ENCODE measurements at regions not wholly inside any gene's neighbourhood (a gene's known extent, or its start where the extent isn't known, plus 50 kb on each side); places are given as distances from the start of the nearest gene placed in this dataset.
A peak's percentile ranks its signal among the peaks of the same experiment; 100 is the strongest.

DNA sequence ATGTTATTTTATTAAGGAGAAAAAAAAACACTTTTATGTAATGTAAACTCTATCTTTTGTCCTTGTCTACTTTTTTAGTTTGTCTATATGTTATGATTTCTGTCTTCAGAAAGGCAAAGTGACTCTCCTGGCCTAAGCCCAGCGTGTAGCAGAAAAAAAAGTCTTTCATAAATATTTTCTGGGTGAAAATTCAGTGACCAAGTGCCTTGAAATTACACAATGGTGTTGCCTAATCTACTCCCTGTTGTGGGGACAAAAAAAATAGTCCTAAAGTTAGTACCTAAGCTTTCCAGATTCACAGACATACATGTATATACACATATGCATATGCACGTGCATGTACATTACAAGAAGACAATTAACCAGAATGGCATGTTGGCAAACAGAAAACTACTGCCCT, 1257.8 kb upstream of the SORCS1 start:
- no peaks in the 10 kb centered on the region for H3K36me3 ChIP-seq (ENCODE audit: control insufficient read depth, insufficient read depth, low read length, severe bottlenecking)
- DNase-seq (ENCODE audit: low read depth): peak; percentile 51
- peak overlapping the region; percentile 46 for H3K4me3 ChIP-seq (ENCODE audit: low read length)
- peaks cover 56% of the 10 kb centered on the region for H3K4me1 ChIP-seq (ENCODE audit: control insufficient read depth, insufficient read depth, low read length)
- peak overlapping the region; percentile 7 for H3K9ac ChIP-seq (ENCODE audit: low read length)
- H3K9me3 ChIP-seq (ENCODE audit: control insufficient read depth, low read length): no peaks in the 10 kb centered on the region
- no peaks in the 10 kb centered on the region for H3K27me3 ChIP-seq (replicated peaks; ENCODE audit: control insufficient read depth, insufficient read depth, low read length)

DNA sequence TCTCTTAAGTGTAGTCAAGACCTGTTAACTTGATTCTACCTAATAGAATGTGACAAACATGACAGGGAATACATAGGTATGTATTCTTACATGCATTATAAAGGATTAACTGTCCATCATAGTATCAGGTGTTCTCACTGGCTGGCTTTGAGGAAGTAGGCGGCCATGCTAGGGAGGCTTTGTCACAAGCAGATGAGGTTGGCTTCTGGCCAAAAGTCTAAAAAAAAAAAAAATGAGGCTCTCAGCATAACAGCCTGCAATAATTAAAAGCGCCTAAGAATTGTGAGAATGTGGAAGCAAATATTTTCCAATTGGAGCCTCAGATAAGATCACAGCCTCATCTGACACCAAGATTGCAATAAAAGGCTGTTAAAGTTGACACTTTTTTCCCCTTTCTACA, 1256.8 kb upstream of the SORCS1 start:
- no peak for DNase-seq (ENCODE audit: low read depth)

DNA sequence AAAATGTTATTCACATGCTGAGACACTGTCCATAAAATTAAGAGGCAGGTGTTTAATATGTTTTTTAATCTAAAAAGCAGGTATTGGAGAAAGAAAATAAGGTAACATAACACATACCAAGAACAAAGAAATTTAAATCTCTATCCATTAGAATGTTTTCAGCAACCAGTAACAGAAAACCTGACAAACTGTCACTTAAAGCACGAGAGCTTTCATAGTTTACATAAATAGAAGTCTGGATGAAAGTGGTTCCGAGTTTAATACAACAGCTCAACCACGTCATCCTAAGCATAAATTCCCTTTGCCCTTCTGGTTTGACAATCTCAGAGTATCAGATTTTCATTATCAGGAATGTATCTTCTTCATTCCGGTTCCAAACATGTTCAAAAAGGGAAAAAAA, 1249.4 kb upstream of the SORCS1 start:
- no peaks in the 10 kb centered on the region for H3K9me3 ChIP-seq (ENCODE audit: control insufficient read depth, low read length)

More for the DNA sequence above, 1256.8 kb upstream of the SORCS1 start:
- H3K27me3 ChIP-seq (replicated peaks; ENCODE audit: control insufficient read depth, insufficient read depth, low read length): no peaks in the 10 kb centered on the region
- H3K9me3 ChIP-seq (ENCODE audit: control insufficient read depth, low read length): no peaks in the 10 kb centered on the region
- peak overlapping the region; percentile 30 for H3K9ac ChIP-seq (ENCODE audit: low read length)
- H3K4me3 ChIP-seq (ENCODE audit: low read length): no peak overlapping the region
- H3K4me1 ChIP-seq (ENCODE audit: control insufficient read depth, insufficient read depth, low read length): peaks cover 55% of the 10 kb centered on the region
- H3K36me3 ChIP-seq (ENCODE audit: control insufficient read depth, insufficient read depth, low read length, severe bottlenecking): no peaks in the 10 kb centered on the region

DNA sequence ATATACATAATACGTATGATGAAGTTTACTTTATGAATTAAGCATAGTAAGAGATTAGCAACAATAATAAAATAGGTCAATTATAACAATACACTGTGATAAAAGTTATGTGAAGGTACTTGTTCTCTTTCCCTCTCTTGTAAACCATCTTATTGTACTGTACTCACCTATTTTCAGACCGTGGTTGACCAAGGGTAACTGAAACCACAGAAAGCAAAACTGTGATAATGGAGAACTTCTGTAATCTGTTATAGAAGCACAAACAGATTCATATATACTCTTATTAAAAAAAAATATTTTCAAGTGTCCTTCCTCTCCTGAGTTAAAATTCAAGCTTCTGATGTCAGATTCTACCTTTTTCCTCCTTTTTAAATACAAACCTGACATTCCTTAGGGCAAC, 1247.8 kb upstream of the SORCS1 start:
- peaks cover 6% of the 10 kb centered on the region for H3K4me1 ChIP-seq (ENCODE audit: control insufficient read depth, insufficient read depth, low read length)
- no peak for DNase-seq (ENCODE audit: low read depth)
- no peaks in the 10 kb centered on the region for H3K36me3 ChIP-seq (ENCODE audit: control insufficient read depth, insufficient read depth, low read length, severe bottlenecking)
- no peaks in the 10 kb centered on the region for H3K27me3 ChIP-seq (replicated peaks; ENCODE audit: control insufficient read depth, insufficient read depth, low read length)
- H3K9me3 ChIP-seq (ENCODE audit: control insufficient read depth, low read length): no peaks in the 10 kb centered on the region
- no peak overlapping the region for H3K9ac ChIP-seq (ENCODE audit: low read length)
- no peak overlapping the region for H3K4me3 ChIP-seq (ENCODE audit: low read length)

More for the DNA sequence above, 1249.4 kb upstream of the SORCS1 start:
- Histone ChIP-seq H3K9ac (ENCODE audit: low read length) (no peak overlapping the region), H3K4me1 (ENCODE audit: control insufficient read depth, insufficient read depth, low read length) (peaks cover 6% of the 10 kb centered on the region), H3K27me3 (replicated peaks; ENCODE audit: control insufficient read depth, insufficient read depth, low read length) (no peaks in the 10 kb centered on the region), H3K4me3 (ENCODE audit: low read length) (no peak overlapping the region), H3K36me3 (ENCODE audit: control insufficient read depth, insufficient read depth, low read length, severe bottlenecking) (no peaks in the 10 kb centered on the region)
- no peak for DNase-seq (ENCODE audit: low read depth)

DNA sequence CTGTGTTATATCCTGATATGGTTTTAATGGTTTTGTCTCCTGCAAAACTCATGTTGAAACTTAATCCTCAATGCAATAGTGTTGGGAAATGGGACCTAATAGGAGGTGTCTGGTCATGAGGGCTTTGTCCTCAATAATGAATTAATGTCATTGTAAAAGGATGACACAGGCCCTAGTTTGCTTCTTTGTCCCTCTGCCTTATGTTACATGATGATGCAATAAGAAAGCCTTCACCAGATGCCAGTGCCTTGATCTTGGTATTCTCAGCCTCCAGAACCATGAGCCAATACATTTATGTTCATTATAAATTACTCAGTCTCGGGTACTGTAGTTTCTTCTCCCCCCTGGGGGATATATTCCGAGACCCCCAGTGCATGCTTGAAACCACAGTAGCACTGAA, 1247.4 kb upstream of the SORCS1 start:
- Histone ChIP-seq H3K36me3 (ENCODE audit: control insufficient read depth, insufficient read depth, low read length, severe bottlenecking) (no peaks in the 10 kb centered on the region), H3K4me1 (ENCODE audit: control insufficient read depth, insufficient read depth, low read length) (peaks cover 6% of the 10 kb centered on the region), H3K9me3 (ENCODE audit: control insufficient read depth, low read length) (no peaks in the 10 kb centered on the region), H3K27me3 (replicated peaks; ENCODE audit: control insufficient read depth, insufficient read depth, low read length) (no peaks in the 10 kb centered on the region), H3K4me3 (ENCODE audit: low read length) (no peak overlapping the region), H3K9ac (ENCODE audit: low read length) (no peak overlapping the region)
- no peak for DNase-seq (ENCODE audit: low read depth)

DNA sequence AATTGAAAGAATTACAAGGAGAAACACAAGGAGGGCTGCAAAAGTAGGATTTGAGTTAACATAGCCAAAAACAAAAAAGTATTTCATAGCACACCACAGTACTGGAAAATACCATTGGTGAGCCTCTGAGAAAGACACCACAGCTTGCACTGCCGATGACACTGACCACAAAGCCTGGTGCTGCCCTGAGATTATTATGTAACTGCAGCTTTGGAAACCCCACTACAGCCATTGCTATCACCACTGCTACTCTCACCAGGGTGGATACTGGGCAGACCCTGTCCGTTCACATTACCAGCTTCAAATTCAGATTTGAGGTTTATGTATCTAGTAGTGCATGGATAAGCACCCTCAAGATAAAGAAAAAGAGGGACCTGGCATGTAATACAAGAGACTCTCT, 1246.7 kb upstream of the SORCS1 start:
- Histone ChIP-seq H3K36me3 (ENCODE audit: control insufficient read depth, insufficient read depth, low read length, severe bottlenecking) (no peaks in the 10 kb centered on the region), H3K4me3 (ENCODE audit: low read length) (no peak overlapping the region), H3K27me3 (replicated peaks; ENCODE audit: control insufficient read depth, insufficient read depth, low read length) (no peaks in the 10 kb centered on the region), H3K9ac (ENCODE audit: low read length) (no peak overlapping the region), H3K9me3 (ENCODE audit: control insufficient read depth, low read length) (no peaks in the 10 kb centered on the region), H3K4me1 (ENCODE audit: control insufficient read depth, insufficient read depth, low read length) (peaks cover 6% of the 10 kb centered on the region)
- no peak for DNase-seq (ENCODE audit: low read depth)

DNA sequence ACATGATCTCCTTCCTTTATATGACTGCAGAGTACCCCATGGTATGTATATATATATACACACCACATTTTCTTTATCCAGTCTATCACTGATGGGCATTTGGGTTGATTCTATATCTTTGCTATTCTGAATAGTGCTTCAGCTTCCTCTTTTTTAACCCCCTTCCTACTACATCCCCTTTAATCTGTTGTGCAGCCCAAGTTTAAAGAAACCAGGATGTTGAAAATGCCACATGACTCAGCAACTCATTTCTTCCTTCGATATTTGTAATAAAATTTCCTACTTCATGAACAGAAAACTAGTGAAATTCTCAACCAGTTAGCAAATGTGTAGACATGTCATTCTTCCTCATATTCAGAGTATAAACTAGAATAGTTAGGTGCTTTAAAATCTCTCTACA, 1245.7 kb upstream of the SORCS1 start:
- Histone ChIP-seq H3K4me1 (ENCODE audit: control insufficient read depth, insufficient read depth, low read length) (peaks cover 6% of the 10 kb centered on the region), H3K9ac (ENCODE audit: low read length) (no peak overlapping the region), H3K36me3 (ENCODE audit: control insufficient read depth, insufficient read depth, low read length, severe bottlenecking) (no peaks in the 10 kb centered on the region), H3K9me3 (ENCODE audit: control insufficient read depth, low read length) (no peaks in the 10 kb centered on the region), H3K4me3 (ENCODE audit: low read length) (no peak overlapping the region), H3K27me3 (replicated peaks; ENCODE audit: control insufficient read depth, insufficient read depth, low read length) (no peaks in the 10 kb centered on the region)
- DNase-seq (ENCODE audit: low read depth): no peak

DNA sequence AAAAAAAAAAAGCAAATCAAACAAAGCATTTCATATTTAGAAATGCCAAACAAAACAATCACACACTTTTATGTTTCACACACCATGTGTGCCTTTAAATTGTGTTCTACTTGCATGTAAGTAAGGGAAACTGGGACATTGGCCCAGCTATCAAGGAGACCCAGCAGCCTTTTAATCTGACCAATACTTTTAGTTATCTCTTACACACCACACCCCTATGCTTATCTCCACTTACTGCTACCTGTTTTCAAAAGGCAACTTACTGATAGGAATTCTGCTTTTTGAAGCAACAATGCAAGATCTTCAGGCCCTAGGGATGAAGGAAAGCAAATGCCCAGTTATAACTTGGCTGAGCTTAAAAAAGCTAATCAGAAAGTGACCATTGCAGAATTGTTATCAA, 1244.8 kb upstream of the SORCS1 start:
- Histone ChIP-seq H3K27me3 (replicated peaks; ENCODE audit: control insufficient read depth, insufficient read depth, low read length) (no peaks in the 10 kb centered on the region), H3K9ac (ENCODE audit: low read length) (no peak overlapping the region), H3K4me3 (ENCODE audit: low read length) (no peak overlapping the region), H3K36me3 (ENCODE audit: control insufficient read depth, insufficient read depth, low read length, severe bottlenecking) (no peaks in the 10 kb centered on the region), H3K4me1 (ENCODE audit: control insufficient read depth, insufficient read depth, low read length) (peaks cover 8% of the 10 kb centered on the region), H3K9me3 (ENCODE audit: control insufficient read depth, low read length) (no peaks in the 10 kb centered on the region)
- no peak for DNase-seq (ENCODE audit: low read depth)

DNA sequence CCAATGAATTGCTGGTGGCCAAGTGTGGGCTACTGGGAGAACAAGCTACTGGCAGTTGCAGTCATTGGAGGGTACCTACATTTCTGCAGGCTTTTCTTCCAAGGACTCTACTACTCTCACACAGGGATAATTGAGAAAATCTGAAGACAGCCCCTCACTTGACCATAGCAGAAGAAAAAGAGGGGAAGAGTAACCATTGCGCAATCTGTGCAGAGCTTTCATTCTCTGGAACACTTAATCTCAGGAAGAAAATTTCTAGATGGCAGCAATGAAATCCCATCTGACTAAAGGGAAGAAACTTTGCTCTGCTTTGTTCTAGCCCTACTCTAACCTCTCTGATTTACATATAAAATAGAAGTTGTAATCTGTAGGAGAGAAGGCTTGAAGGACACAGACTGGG, 1239.6 kb upstream of the SORCS1 start:
- peaks cover 8% of the 10 kb centered on the region for H3K4me1 ChIP-seq (ENCODE audit: control insufficient read depth, insufficient read depth, low read length)
- DNase-seq (ENCODE audit: low read depth): peak; percentile 61
- no peaks in the 10 kb centered on the region for H3K27me3 ChIP-seq (replicated peaks; ENCODE audit: control insufficient read depth, insufficient read depth, low read length)
- H3K36me3 ChIP-seq (ENCODE audit: control insufficient read depth, insufficient read depth, low read length, severe bottlenecking): no peaks in the 10 kb centered on the region
- H3K4me3 ChIP-seq (ENCODE audit: low read length): no peak overlapping the region
- H3K9me3 ChIP-seq (ENCODE audit: control insufficient read depth, low read length): no peaks in the 10 kb centered on the region
- H3K9ac ChIP-seq (ENCODE audit: low read length): no peak overlapping the region

DNA sequence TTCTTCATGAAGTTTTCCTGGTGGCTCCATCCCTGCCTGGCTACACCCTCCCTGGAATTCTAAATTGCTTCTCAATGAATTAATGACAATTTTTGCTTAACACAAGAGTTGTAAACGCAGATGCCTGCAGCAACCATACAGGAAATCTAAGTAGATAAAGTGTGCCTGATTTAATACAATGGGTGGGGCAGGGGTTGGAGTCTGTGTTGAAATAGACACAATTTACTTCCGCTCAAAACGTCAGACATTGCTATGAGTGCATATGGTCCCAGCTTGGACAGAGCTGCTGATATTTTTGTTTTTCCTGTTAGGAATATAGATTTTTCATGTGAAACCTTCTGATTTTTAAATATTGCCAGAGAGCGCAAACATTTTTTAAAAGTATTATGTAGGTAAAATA, 1235.0 kb upstream of the SORCS1 start:
- H3K4me1 ChIP-seq (ENCODE audit: control insufficient read depth, insufficient read depth, low read length): peaks cover 7% of the 10 kb centered on the region
- DNase-seq (ENCODE audit: low read depth): no peak
- no peak overlapping the region for H3K4me3 ChIP-seq (ENCODE audit: low read length)
- H3K9me3 ChIP-seq (ENCODE audit: control insufficient read depth, low read length): no peaks in the 10 kb centered on the region
- no peaks in the 10 kb centered on the region for H3K36me3 ChIP-seq (ENCODE audit: control insufficient read depth, insufficient read depth, low read length, severe bottlenecking)
- no peak overlapping the region for H3K9ac ChIP-seq (ENCODE audit: low read length)
- H3K27me3 ChIP-seq (replicated peaks; ENCODE audit: control insufficient read depth, insufficient read depth, low read length): no peaks in the 10 kb centered on the region

DNA sequence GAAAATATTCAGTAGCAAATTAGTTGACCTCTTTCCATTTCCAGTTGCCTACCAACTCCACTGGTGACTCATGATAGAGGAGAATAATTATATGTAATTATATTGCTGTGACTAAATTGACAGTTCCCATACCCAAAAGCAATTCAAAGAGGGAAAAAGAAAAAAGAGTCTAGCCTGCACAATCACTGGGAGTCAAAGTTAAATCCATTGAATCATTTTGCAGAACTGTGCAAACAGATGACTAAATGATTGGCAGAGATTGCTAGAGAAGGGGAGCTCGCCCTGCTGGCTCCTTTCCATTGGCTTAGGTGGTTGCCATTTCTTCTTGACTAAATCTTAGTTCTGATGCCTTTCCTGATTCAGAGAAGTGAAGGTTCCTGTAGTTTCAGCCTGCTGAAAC, 1228.6 kb upstream of the SORCS1 start:
- Histone ChIP-seq H3K27me3 (replicated peaks; ENCODE audit: control insufficient read depth, insufficient read depth, low read length) (no peaks in the 10 kb centered on the region), H3K9ac (ENCODE audit: low read length) (no peak overlapping the region), H3K36me3 (ENCODE audit: control insufficient read depth, insufficient read depth, low read length, severe bottlenecking) (no peaks in the 10 kb centered on the region), H3K4me3 (ENCODE audit: low read length) (peak overlapping the region; percentile 14), H3K4me1 (ENCODE audit: control insufficient read depth, insufficient read depth, low read length) (peaks cover 31% of the 10 kb centered on the region), H3K9me3 (ENCODE audit: control insufficient read depth, low read length) (no peaks in the 10 kb centered on the region)
- peak; percentile 64 for DNase-seq (ENCODE audit: low read depth)

DNA sequence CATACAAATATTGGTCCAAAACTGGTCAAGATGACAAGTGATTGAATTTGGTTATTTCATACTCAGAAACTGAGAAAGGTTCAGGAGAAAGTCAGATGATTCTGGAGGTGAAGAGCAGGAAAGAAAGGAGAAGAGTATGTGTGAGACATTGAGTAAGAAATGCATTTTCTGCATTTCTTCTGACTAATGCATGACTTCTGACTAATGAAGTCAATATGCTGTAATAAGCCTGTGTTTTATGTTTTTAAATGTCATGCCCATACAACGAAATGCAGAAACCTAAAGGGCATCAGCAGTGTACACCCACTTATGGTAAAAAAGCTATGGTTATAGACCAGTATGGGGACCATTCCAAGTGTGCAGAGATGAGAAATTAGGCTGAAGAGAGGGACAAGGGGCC, 1227.8 kb upstream of the SORCS1 start:
- H3K9ac ChIP-seq (ENCODE audit: low read length): no peak overlapping the region

More for the DNA sequence above, 1227.8 kb upstream of the SORCS1 start:
- Histone ChIP-seq H3K4me1 (ENCODE audit: control insufficient read depth, insufficient read depth, low read length) (peaks cover 37% of the 10 kb centered on the region), H3K27me3 (replicated peaks; ENCODE audit: control insufficient read depth, insufficient read depth, low read length) (no peaks in the 10 kb centered on the region), H3K36me3 (ENCODE audit: control insufficient read depth, insufficient read depth, low read length, severe bottlenecking) (no peaks in the 10 kb centered on the region), H3K4me3 (ENCODE audit: low read length) (peak overlapping the region; percentile 19), H3K9me3 (ENCODE audit: control insufficient read depth, low read length) (no peaks in the 10 kb centered on the region)
- DNase-seq (ENCODE audit: low read depth): peak; percentile 77

Data from adipocyte (in vitro differentiated cells).